Inflammatory macrophage treated with lipopolysaccharide for 4 hours (primary cell): ENCODE measurements at regions not wholly inside any gene's neighbourhood (a gene's known extent, or its start where the extent isn't known, plus 50 kb on each side); places are given as distances from the start of the nearest gene placed in this dataset.

ENCODE experiments used
- DNase-seq: peaks from one replicate; pipeline ENCODE4 v3.0.0-alpha.2; 2020

GRCh38 chr21:32216293-32216692 is 62.6 kb downstream of the MIS18A start:
- DNase-seq = no peak

DNA sequence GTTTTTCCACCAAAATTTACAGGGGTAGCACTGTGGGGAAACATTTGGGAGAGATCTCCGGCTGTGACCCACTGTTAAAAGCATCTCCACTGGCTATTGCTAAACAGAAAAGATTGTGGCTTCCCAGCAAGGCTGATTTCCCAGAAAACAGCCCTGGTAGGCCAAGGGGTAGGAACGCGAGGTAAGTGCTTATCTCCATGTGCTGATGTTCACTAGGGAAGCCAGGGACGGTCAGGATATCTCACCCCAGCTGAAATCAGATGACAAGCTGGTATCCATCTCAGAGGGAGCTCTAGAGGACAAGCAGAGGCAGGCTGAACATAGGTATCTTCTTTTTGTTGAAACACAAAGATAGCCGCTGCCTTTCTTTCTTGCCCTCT is 63.6 kb downstream of the MIS18A start:
- no peak for DNase-seq

- DNase-seq = no peak
These were observed 64.1 kb downstream of the MIS18A start for GRCh38 chr21:32214654-32215305.

- DNase-seq = no peak
These were observed 66.7 kb downstream of the MIS18A start for GRCh38 chr21:32212116-32212515.

GRCh38 chr21:32211306-32211705 is 67.5 kb downstream of the MIS18A start:
- no peak for DNase-seq

DNA sequence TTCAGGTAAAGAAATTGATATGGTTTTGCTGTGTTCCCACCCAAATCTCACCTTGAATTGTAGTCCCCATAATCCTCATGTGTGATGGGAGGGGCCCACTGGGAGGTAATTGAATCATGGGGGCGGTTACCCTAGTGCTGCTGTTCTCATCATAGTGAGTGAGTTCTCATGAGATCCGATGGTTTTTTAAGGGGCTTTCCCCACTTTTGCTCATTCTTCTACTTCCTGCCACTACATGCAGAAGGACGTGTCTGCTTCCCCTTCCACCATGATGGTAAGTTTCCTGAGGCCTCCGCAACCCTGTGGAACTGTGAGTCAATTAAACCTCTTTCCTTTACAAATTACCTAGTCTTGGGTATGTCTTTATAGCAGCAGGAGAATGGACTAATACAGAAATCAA is 69.3 kb downstream of the MIS18A start:
- DNase-seq = no peak

- no peak for DNase-seq
These were observed 71.5 kb downstream of the MIS18A start for GRCh38 chr21:32207406-32207716.

- DNase-seq = no peak
These were observed 72.0 kb downstream of the MIS18A start for GRCh38 chr21:32206631-32207405.

- DNase-seq = no peak
These were observed 74.9 kb downstream of the MIS18A start for GRCh38 chr21:32203877-32204480.

DNA sequence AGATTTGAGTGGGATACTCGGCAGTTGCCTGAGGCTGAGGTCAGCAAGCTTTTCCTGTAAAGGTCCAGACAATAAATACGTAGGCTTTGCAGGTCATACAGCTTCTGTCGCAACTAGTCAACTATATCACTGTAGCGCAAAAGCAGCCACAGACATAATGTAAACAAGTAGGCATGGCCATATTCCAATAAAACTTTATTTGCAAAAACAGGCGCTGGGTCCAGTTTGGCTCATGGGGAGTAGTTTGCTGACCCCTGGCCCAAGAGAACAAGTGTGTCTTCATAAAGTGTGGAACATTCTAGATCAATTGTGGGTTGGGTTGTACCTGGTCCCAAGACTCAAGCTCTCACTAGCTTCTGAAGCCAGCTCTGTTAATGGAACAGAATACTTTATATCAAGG is 78.8 kb downstream of the MIS18A start:
- no peak for DNase-seq

- no peak for DNase-seq
These were observed 80.5 kb downstream of the MIS18A start for GRCh38 chr21:32198384-32198783.

DNA sequence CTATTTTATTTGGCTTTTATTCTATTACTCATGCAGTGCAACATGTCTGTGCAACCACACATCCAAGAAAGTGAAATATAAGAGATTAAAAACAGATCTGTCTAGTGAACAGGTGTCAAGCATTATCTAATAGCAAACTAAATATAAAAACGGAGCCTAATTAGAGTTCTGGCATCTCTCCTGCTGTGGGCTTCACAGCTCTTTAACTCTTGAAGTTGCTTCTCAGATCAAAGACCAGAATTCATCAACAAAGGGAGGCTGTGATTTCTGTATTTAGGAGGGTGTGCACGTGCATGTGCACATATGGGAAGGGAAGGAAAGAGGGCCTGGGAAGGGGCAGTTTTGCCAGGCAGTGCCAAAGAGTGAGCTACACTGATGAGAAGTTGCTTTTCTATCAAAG is 81.0 kb downstream of the MIS18A start:
- DNase-seq = no peak

DNA sequence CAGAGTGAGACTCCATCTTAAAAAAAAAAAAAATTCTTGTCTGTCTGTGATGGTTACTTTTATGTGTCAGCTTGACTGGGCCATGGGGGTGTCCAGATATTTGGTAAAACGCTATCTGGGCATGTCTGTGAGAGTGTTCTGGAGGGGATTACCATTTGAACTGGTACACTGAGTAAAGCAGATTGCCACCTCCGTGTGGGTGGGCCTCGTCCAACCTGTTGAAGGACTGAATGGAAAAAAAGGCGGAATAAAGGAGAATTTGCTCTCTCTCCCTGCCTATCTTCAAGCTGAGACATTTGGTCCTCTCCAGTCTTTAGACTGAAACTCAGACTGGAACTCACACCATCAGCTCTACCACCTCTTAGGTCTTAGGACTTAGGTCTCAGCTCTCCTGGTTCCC is 82.8 kb downstream of the MIS18A start:
- DNase-seq = no peak

DNA sequence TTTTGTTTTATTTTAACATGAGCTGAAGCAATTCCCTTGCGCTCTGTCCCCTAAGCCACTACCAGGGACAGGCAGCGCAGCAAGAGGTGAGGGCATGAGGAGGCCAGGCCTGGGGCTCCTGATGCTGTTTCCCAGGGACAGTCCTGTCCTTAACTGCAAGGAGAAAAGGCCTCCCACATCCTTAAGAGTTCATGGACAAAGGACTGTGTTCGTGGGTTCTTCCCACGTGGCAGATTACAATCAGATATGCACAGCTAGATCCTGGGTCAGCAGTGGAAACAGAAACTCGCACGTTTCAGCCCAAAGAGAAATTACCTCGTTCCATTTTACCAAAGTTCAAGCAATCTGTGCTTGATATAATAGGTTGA is 85.8 kb downstream of the MIS18A start:
- no peak for DNase-seq

DNA sequence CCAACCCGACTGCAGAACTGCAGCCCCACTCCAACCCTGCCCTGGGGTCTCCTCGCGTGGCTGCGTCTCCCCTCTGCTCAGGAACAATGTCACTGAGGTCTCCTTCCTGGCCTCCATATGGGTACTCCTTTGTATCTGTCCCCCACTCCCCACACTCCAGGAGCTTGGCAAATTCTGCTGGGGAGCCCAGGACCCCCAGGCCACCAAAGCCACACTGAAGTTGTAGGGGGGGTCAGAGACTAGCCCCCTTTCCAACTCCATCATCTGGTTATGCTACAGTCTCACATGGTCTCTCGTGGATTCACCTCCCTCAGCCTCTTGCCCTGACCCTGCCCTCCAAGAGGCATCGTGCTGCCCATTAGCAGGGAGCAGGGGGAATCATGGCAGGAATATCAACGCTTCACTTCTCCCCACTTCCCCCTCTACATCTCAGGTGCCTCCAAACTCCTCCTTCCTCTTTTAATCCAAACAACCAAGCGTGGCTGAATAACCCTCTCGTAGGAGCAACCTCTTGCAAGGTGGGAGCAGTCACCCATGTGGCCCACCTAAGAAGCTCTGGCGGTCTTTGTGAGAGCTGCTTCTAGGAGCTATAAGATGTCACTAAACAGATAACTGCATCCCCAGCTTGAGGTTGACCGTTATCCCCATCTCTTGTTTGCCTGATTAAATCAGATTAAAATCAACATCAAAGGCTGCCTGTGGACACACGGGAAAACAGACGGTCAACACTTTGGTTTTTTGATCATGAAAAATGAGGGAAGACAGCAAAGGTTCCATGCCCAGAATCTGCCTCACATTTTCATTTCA is 86.4 kb downstream of the MIS18A start:
- DNase-seq = no peak

DNA sequence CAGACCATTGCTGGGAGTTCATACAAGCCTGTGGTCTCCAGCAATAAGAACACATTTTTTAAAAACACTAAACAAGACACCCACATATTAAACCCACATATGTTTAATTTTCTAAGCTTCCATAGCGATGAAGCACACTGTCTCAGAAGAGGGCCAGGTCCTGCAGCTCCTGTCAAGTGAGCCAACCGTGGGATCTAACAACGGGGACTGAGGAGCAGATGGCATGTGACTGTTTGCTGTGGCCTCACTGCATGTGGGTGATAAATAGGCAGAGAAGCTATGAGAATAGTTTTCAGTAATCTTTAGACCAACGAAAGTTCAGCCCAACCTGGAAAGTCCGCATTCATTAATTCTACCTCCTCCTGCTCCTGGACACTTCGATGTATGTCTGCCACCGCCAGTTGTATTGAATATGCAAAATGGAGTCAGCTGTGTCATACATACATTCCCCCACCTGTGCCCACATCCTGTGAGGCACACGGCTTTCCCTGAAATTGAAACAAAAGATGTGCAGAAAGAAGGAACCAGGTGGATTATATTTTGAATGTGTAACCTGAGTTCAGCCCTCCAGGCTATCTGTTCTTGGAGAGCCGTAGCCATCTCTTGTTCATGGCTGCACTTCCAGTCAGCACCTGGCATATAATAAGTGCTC is 88.2 kb downstream of the MIS18A start:
- DNase-seq = no peak

GRCh38 chr21:32189688-32190483 is 89.0 kb downstream of the MIS18A start:
- DNase-seq = no peak

DNA sequence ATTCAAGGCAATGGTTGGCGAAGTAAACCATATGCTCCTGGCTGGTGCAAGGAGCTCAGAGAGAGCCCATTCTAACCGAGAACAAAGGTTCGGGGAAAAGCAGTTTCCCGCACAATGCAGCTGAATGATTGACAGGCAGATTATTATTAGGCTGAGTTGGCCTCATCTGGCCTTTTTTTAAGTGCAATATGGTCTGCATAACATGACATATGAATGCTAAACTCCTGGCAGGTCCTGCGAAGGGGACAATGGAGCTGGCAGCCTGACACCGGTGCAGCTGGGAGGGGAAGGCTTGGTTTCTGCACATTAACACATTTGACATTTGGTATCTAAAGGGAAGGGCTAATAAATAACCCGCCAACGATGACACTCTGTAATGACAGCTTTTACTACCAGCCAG is 92.0 kb downstream of the MIS18A start:
- no peak for DNase-seq

GRCh38 chr21:32185726-32186125 is 93.1 kb downstream of the MIS18A start:
- no peak for DNase-seq

- no peak for DNase-seq
These were observed 93.7 kb downstream of the MIS18A start for GRCh38 chr21:32185103-32185502.

DNA sequence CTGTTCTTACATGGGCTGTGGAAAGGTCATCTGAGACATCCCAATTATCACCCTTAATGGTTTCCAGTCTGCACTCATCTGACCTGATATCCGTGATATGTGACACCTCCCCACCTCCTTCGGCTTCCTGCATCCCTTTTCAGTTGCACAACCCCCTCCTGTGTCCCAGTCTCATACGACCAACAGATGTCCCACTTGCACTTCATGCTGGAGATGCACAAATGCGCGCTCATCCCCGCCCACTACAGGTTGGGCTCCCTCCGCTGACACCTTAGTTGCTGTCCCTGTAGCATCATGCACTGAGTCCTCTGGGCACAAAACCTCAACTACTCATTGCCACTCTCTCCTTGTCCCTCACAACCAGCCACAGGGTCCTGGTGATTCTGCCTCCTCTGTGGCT is 94.4 kb downstream of the MIS18A start:
- no peak for DNase-seq

- DNase-seq = no peak
These were observed 94.8 kb downstream of the MIS18A start for GRCh38 chr21:32184065-32184464.
